GM23338 (cell line): ENCODE measurements at regions not wholly inside any gene's neighbourhood (a gene's known extent, or its start where the extent isn't known, plus 50 kb on each side); places are given as distances from the start of the nearest gene placed in this dataset.

Experiments used
- CREB1 ChIP-seq: fragments of 250-450 bp; sonication (Bioruptor Pico); IDR thresholded peaks from 2 replicates; pipeline ENCODE4 v1.5.0; 2020; ENCODE audit warnings: low read depth, mild to moderate bottlenecking, moderate library complexity
- CTCF ChIP-seq, 2 experiments: fragments of 200-600 bp in 1 of 2; sonication (generic) in 1 of 2; conservative IDR thresholded peaks; 2 replicates each; pipeline versions ENCODE4 v1.5.1 to v1.6.1; 2016 to 2017; ENCODE audit warnings: antibody characterized with exemption in 2 of 2, low read depth in 2 of 2, mild to moderate bottlenecking in 2 of 2, moderate library complexity in 1 of 2
- ETS1 ChIP-seq: IDR thresholded peaks from 2 replicates; pipeline ENCODE4 v1.6.1; 2016; ENCODE audit warnings: antibody characterized with exemption
- EZH2 ChIP-seq: fragments of 200-600 bp; sonication (generic); IDR thresholded peaks from one replicate; pipeline ENCODE4 v1.8.0; 2017; ENCODE audit warnings: antibody characterized with exemption, mild to moderate bottlenecking, low read depth; ENCODE audit not compliant: unreplicated experiment
- EZH2phosphoT487 ChIP-seq: fragments of 200-600 bp; sonication (generic); IDR thresholded peaks from one replicate; pipeline ENCODE4 v1.8.1; 2018; ENCODE audit warnings: antibody characterized with exemption; ENCODE audit not compliant: unreplicated experiment
- JUNB ChIP-seq: IDR thresholded peaks from one replicate; pipeline ENCODE4 v1.6.1; 2016; ENCODE audit warnings: antibody characterized with exemption; ENCODE audit not compliant: unreplicated experiment
- NANOG ChIP-seq: IDR thresholded peaks from 2 replicates; pipeline ENCODE4 v1.6.1; 2016; ENCODE audit warnings: antibody characterized with exemption, borderline replicate concordance
- POLR2AphosphoS5 ChIP-seq: IDR thresholded peaks from 2 replicates; pipeline ENCODE4 v1.6.1; 2016; ENCODE audit warnings: antibody characterized with exemption, low read depth
- REST ChIP-seq: IDR thresholded peaks from one replicate; pipeline ENCODE4 v1.6.1; 2018; ENCODE audit warnings: antibody characterized with exemption; ENCODE audit not compliant: unreplicated experiment
- STAT1 ChIP-seq: IDR thresholded peaks from one replicate; pipeline ENCODE4 v1.6.1; 2016; ENCODE audit warnings: antibody characterized with exemption; ENCODE audit not compliant: unreplicated experiment
- ZNF114 ChIP-seq: fragments of 250-450 bp; sonication (Bioruptor Pico); IDR thresholded peaks from 2 replicates; pipeline ENCODE4 v1.5.0; 2020; ENCODE audit warnings: mild to moderate bottlenecking, moderate library complexity
- ZNF331 ChIP-seq: fragments of 250-450 bp; sonication (Bioruptor Pico); IDR thresholded peaks from 2 replicates; pipeline ENCODE4 v1.5.0; 2020; ENCODE audit warnings: low read depth, mild to moderate bottlenecking, moderate library complexity
- TF ChIP-seq, protein P1 (sequence below): fragments of 250-450 bp; sonication (Bioruptor Pico); IDR thresholded peaks from 2 replicates; pipeline ENCODE4 v1.5.0; 2020; ENCODE audit warnings: mild to moderate bottlenecking, moderate library complexity

DNA sequence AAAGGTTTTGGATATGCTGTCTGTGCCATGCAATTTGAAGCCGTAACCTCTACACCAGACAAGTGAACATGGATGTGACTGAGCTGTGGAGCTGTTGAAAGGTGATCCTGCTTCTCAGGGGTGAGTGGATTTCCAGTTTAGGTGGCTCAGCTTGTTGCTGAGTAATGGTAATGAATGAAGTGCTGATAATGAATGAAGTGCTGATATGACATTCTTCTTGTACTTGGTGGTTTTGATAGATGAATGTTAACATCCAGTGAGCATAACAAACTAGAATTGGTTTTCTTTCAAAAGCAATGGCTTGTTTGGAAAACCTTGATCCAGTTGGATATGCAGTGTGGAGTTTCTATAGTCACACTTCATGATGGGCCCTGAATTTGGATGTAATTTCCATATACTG lies 89.7 kb upstream of the FZD8 start:
- TF ChIP-seq CTCF (conservative IDR thresholded peaks at IDR 0.05; ENCODE audit: low read depth in 2 of 2) (no peak), POLR2AphosphoS5 (no peak), NANOG (no peak), EZH2 (no peak), REST (no peak), CREB1 (no peak), JUNB (no peak), ETS1 (no peak), EZH2phosphoT487 (no peak), ZNF331 (CRISPR knock-in tag) (no peak), STAT1 (no peak), ZNF114 (CRISPR knock-in tag) (no peak)
- TF ChIP-seq, protein P1, sequence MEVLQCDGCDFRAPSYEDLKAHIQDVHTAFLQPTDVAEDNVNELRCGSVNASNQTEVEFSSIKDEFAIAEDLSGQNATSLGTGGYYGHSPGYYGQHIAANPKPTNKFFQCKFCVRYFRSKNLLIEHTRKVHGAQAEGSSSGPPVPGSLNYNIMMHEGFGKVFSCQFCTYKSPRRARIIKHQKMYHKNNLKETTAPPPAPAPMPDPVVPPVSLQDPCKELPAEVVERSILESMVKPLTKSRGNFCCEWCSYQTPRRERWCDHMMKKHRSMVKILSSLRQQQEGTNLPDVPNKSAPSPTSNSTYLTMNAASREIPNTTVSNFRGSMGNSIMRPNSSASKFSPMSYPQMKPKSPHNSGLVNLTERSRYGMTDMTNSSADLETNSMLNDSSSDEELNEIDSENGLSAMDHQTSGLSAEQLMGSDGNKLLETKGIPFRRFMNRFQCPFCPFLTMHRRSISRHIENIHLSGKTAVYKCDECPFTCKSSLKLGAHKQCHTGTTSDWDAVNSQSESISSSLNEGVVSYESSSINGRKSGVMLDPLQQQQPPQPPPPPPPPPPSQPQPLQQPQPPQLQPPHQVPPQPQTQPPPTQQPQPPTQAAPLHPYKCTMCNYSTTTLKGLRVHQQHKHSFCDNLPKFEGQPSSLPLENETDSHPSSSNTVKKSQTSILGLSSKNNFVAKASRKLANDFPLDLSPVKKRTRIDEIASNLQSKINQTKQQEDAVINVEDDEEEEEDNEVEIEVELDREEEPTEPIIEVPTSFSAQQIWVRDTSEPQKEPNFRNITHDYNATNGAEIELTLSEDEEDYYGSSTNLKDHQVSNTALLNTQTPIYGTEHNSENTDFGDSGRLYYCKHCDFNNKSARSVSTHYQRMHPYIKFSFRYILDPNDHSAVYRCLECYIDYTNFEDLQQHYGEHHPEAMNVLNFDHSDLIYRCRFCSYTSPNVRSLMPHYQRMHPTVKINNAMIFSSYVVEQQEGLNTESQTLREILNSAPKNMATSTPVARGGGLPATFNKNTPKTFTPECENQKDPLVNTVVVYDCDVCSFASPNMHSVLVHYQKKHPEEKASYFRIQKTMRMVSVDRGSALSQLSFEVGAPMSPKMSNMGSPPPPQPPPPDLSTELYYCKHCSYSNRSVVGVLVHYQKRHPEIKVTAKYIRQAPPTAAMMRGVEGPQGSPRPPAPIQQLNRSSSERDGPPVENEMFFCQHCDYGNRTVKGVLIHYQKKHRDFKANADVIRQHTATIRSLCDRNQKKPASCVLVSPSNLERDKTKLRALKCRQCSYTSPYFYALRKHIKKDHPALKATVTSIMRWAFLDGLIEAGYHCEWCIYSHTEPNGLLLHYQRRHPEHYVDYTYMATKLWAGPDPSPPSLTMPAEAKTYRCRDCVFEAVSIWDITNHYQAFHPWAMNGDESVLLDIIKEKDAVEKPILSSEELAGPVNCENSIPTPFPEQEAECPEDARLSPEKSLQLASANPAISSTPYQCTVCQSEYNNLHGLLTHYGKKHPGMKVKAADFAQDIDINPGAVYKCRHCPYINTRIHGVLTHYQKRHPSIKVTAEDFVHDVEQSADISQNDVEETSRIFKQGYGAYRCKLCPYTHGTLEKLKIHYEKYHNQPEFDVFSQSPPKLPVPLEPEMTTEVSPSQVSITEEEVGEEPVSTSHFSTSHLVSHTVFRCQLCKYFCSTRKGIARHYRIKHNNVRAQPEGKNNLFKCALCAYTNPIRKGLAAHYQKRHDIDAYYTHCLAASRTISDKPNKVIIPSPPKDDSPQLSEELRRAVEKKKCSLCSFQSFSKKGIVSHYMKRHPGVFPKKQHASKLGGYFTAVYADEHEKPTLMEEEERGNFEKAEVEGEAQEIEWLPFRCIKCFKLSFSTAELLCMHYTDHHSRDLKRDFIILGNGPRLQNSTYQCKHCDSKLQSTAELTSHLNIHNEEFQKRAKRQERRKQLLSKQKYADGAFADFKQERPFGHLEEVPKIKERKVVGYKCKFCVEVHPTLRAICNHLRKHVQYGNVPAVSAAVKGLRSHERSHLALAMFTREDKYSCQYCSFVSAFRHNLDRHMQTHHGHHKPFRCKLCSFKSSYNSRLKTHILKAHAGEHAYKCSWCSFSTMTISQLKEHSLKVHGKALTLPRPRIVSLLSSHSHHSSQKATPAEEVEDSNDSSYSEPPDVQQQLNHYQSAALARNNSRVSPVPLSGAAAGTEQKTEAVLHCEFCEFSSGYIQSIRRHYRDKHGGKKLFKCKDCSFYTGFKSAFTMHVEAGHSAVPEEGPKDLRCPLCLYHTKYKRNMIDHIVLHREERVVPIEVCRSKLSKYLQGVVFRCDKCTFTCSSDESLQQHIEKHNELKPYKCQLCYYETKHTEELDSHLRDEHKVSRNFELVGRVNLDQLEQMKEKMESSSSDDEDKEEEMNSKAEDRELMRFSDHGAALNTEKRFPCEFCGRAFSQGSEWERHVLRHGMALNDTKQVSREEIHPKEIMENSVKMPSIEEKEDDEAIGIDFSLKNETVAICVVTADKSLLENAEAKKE (CRISPR knock-in tag), result no peak
